ENCODE measurements at regions not wholly inside any gene's neighbourhood (a gene's known extent, or its start where the extent isn't known, plus 50 kb on each side); places are given as distances from the start of the nearest gene placed in this dataset.
"Not testable (repeated sequence)": the region's sequence is repeated elsewhere in the genome, so short reads cannot be mapped to it uniquely, and the experiment has no call there.

- peak; percentile 5 for DNase-seq
These were observed 244.1 kb upstream of the ZNF385D start for GRCh38 chr3:21995079-21995607.

DNA sequence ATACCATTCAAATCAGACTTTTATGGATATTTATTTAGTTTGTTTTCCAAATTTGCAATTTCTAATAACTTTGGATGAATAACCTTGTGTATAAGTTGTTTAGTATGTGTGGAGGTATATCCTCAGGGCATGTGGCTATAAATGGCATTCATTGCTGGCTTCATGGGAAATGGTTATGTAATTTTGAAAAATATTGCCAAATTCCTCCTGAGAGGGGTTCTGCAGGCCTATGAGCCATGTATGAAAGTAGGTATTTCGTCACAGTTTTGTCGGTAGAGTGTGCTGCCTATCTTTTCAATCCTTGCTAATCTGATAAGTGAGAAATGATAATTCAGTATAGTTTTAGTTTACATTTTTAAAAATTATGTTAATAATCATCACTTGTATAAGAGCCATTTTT is 256.4 kb upstream of the ZNF385D start:
- DNase-seq = no peak

DNA sequence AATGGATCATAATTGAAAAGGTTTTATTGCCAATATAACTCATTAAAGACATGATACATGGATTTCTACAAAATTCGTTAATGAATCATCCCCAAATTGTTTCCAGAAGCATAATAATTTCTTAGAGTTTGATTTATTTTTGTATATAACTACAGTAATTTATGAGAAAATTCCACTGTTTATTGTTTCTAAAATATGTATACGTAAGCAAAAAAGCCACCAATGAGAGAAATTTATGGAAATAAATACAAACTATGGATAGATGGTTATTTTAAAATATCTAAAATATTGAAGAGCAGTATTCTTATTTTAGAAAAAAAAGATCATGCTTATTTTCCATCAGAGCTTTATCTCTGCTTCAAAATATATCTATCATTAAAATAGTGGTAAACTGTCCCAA is 260.0 kb upstream of the ZNF385D start:
- DNase-seq = no peak

GRCh38 chr3:22012471-22012870 is 261.5 kb upstream of the ZNF385D start:
- no peak for DNase-seq

- DNase-seq = no peak
These were observed 262.6 kb upstream of the ZNF385D start for GRCh38 chr3:22013641-22014040.

- no peak for DNase-seq
These were observed 265.2 kb upstream of the ZNF385D start for GRCh38 chr3:22016197-22016596.

DNA sequence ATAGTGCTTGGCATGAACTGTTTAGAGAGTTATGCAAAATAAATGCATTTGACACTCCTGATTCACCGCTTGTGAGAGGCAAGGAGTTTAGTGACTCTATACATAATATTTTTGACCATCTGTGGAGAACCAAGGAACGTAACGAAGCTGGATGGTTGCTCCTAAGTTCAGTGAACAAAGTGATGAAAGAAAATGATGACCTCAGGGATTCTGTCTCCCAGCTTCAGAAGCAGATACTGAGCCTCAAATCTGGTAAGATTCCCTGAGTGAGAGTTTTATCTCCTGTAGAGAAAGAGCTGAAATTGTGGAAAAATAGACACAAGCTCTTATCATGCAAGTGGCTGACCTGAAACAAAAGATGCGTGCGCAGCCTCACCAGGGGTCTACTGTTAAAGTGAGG is 273.6 kb upstream of the ZNF385D start:
- DNase-seq = not testable (repeated sequence)

DNA sequence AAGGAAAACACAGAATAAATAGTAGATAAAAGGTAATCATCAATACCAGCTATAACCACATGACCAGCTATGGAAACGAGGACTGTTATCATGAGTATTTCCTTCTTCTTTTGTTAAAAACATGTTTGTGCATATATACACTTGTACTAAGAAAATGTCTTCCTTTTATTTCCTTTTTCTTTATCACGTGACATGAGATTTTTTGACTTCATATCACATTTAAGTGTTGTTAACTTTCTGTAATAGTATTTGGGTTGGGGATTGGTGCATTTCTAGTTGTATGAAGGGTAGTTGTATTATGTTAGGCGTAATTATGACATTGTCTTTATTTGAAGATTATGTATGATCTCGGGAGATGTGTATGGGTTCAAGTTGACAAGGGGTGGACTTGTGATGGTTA is 278.5 kb upstream of the ZNF385D start:
- no peak for DNase-seq

DNA sequence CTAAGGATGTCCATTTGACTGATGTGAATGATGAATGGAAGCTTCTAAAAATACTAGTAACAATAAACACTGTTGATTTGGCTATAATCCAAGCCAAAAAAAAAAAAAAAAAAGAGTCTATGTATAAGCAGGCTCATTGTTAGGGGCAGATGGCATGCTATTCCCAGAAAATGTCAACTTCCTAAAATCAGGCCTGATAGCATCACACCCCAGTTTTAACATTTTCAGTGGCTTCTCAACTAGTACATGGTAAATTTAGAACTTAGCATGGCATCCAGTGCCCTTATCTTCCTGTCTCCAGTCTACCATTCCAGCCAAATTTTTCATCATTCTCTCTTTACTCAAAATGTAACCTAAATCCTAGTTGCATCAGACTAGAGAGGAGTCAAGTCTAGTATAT is 288.2 kb upstream of the ZNF385D start:
- no peak for DNase-seq

- DNase-seq = no peak
These were observed 289.1 kb upstream of the ZNF385D start for GRCh38 chr3:22040150-22040549.

DNA sequence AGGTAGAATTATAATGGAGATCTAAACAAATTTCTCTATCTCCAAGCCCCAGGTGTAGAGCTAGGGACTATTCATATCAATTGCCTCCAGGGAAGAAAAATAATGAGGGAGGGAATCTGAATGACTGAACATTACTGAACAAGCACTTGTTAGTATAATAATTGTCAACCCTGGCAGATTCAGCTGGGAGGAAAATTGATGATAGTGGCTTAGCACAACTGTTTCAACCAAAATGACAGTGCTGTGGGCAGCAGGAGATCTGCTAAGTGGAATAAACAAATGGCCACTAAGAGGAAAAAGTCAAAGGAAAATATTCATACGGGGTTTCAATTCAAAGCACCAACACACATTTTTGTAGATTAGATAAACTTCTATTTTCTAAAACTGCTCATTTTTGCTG is 294.9 kb upstream of the ZNF385D start:
- no peak for DNase-seq

GRCh38 chr3:22063500-22063899 is 312.5 kb upstream of the ZNF385D start:
- DNase-seq = no peak

DNA sequence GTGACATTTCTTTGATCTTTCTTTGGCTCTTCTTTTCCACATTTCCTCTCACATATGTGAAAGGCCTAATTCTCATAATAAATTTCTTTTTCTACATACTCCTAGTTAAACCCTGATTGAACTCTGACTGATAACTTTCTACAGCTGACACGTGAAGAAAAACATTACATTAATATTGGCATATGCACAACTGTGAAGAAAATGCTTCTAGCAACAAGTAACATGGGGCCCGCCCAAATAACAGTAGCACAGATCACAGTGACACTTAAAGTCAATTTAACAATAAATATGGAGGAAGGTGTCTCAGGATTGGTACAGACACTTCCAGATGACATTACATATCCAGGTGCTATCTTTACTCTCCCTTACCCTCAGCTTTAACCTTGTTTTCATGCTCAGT is 317.6 kb upstream of the ZNF385D start:
- DNase-seq = no peak

DNA sequence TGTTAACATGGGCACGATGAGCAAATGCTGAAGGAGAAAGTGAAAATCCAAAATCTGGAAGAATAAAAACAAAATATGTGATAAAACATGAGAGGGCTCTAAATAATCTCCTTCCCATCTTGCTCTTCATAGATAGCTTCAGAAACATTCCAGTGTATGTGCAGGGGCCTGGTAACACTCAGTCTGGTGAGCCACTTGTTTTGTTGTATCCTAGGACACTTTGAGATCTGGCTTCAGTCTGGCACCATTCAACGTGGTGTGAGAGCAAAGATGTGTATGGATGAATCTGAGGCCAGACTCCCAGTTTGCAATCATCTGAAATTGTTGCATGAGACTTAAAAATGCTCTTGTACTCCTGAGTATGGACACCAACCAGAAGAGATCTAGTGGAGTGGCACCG is 337.2 kb upstream of the ZNF385D start:
- no peak for DNase-seq

GRCh38 chr3:22089284-22089683 is 338.3 kb upstream of the ZNF385D start:
- DNase-seq = no peak

- no peak for DNase-seq
These were observed 340.3 kb upstream of the ZNF385D start for GRCh38 chr3:22091329-22091728.

DNA sequence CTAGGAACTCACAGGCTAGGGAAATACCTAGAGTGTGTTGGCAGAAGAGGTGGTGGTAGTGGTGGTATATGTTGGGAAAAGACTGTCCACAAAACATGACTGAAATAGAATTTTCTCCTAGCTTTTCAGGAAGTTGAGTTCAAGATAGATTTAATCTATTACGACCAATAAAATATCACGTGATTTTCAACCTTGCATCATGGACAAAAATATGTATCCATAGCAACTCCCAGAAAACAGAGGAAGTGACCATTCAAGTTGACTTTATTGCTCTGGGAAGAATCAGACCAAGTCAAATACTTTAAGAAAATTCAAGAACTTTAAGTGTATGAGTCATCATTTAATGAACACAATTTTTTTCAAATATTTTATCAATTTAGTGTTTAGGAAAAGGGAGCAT is 347.0 kb upstream of the ZNF385D start:
- DNase-seq = no peak

DNA sequence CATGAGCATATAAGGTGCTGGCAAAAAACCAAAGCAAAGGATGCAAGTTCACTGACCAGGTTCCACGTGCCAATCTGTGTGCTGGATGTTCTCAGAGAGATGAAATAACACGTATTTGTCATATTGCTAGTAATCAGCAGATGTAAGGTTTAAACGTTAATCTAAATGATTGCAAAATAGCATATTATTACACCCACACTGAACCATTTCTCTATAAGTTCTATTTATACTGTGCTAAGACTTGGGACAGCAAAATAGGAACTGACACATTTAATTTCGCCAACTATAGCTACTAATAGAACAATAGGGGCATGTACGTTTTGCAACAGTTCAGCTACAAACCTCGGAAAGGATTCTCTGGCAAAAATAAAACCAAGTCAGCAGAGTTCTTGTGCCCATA is 350.3 kb upstream of the ZNF385D start:
- DNase-seq = no peak

DNA sequence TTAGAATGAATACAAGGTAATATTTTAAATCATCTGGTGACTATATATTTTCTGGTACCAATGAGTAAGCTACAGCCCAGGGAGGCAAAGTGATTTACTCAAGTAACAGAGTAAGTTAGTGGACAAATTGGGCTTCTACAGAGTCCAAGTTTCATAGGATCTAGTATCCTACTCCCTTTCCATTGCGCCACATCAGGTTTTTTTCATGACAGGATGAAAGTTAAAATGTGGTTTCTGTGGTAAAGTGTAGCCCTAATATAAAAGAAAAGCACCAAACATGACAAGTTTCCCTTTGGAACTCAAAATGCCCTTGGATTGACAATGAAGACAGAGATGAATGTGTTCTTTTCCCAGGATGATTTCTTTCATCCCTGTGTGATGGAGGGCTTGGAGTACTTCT is 350.8 kb upstream of the ZNF385D start:
- DNase-seq = no peak

DNA sequence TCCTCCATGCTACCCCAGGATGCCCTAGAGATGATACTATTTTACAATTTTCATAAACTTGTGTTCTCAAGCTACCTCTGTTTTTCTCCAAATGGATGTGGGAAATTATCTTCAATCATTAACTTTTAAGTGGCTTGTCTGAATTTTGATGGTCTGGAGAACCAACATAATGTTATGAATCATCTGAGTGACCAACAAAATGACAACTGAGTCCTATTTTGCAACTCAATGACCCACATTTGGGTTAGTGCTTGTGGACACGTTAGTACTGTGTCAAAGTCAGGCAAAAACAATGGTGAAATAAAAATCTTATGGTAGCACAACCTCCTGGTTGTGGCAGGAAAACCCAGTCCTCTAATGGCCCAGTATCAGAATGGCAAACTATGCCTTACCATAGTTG is 352.4 kb upstream of the ZNF385D start:
- DNase-seq = no peak

DNA sequence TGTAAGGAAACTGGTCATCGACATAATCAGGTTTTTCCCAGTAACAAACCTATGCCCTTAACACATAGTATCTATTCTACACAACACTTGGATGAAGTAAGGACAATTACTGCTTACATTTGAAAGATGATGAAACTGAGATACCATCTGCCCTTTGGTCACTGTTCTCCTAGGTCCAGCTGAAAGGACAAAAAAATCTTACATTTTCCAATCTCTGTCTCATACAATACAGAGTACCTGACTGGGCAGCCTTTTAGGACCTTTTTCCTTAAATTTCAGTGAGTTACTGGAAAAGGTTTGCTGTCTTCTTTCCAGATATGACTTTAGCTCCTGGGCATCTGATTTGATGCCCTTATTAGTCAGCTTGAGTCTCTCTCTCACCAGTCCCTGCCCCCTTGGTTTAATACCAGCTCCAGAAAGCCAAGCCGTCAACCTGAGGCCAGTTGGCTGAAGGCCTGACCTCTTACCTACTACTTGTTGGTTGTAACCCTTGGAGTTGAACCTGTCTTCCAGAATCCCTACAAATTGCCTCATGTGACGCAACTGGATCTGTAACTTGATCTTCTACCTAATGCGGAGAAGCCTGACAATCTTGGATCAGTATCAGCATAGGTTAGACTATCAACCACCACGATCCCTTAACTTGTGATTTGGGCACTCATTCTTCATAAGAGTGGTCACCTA is 355.3 kb upstream of the ZNF385D start:
- DNase-seq = no peak

DNA sequence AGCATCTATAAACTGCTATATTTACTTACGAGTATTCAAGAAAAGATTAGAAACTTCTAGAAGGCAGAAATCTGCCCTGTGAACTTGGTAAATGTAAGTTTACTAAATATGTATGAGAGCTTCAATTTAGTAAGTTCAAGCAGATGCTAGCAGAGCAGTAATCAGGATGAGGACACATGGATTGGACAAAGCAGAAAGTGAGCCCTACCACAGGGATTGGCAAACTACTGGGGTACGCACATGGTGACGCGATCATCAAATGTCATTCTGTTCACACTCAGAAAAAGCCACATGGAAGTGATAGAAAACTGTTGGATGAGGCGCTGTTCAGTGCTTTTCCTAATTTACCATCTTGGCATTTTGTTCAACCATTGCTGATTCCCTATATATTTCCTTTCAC is 360.2 kb upstream of the ZNF385D start:
- DNase-seq = no peak

DNA sequence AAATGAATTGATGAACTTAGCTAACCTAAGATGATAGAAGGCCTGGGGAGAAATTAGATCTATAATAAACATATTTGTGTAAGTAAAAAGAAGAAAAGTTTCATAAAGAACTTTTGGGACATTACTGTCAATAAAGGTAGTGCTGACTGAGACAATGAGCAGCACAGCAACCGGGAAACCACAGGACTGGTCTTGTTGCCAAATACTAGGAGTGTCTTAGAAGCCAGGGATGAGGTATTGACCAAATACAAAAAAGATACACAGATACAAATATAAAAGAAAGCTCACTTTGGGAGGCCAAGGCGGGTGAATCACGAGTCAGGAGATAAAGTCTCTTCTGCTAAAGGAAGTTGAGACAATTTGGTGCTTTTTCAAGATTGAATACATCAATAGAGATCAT is 362.4 kb upstream of the ZNF385D start:
- no peak for DNase-seq

- DNase-seq = no peak
These were observed 364.6 kb upstream of the ZNF385D start for GRCh38 chr3:22115581-22115980.

GRCh38 chr3:22117091-22117490 is 366.1 kb upstream of the ZNF385D start:
- DNase-seq = no peak

Measured in activated T-cell treated with anti-CD3 and anti-CD28 coated beads, Interleukin-2, amount 50 U/mL, for 1 hour (primary cell).